ENCODE measurements at regions not wholly inside any gene's neighbourhood (a gene's known extent, or its start where the extent isn't known, plus 50 kb on each side); places are given as distances from the start of the nearest gene placed in this dataset.
A peak's percentile ranks its signal among the peaks of the same experiment; 100 is the strongest.

GRCh38 chr10:78974617-78975317, 94.0 kb upstream of the ZMIZ1 start:
- no peaks in the 10 kb centered on the region for H3K27me3 Mint-ChIP-seq
- H3K4me1 Mint-ChIP-seq, result peaks cover 9% of the 10 kb centered on the region
- H3K36me3 Mint-ChIP-seq (ENCODE audit: insufficient read depth), result peaks cover 6% of the 10 kb centered on the region
- H3K27ac Mint-ChIP-seq (ENCODE audit: low read depth), result peak overlapping the region; percentile 97
- ATAC-seq (replicated peaks; ENCODE audit: extremely low read depth, poor library complexity, severe bottlenecking), result peak; percentile 70
- H3K4me3 Mint-ChIP-seq, result peak overlapping the region; percentile 91
- H3K9me3 Mint-ChIP-seq, result no peaks in the 10 kb centered on the region
- DNase-seq (ENCODE audit: low spot score in 2 of 2), result peak in 1 of 2 donors; percentile 37

DNA sequence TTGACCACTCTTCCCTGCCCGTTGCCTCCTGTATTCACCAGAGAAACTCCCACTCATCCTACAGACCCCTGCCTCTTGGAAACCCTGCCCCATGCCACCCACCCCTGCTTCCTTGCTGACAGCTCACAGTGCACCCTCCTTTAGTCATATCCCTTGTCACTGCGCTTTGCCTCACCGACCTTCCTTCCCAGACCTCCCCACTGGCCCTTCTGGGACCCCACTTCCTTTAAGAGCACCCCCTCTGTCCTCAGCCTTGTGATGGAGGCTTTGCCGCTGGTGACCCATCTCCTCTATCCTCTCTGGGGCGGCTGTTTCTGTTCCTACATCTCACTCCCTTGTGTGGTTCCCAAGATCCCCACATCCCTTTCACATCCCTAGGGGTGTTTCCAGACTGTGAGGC, 92.8 kb upstream of the ZMIZ1 start:
- H3K27ac Mint-ChIP-seq (ENCODE audit: low read depth), result peak overlapping the region; percentile 75
- ATAC-seq (replicated peaks; ENCODE audit: extremely low read depth, poor library complexity, severe bottlenecking), result no peak
- H3K27me3 Mint-ChIP-seq, result no peaks in the 10 kb centered on the region
- H3K4me3 Mint-ChIP-seq, result peak overlapping the region; percentile 91
- H3K4me1 Mint-ChIP-seq, result peaks cover 9% of the 10 kb centered on the region
- H3K36me3 Mint-ChIP-seq (ENCODE audit: insufficient read depth), result peaks cover 6% of the 10 kb centered on the region
- H3K9me3 Mint-ChIP-seq, result no peaks in the 10 kb centered on the region
- no peak for DNase-seq (ENCODE audit: low spot score in 2 of 2)

- Mint-ChIP-seq H3K36me3 (ENCODE audit: insufficient read depth) (peaks cover 6% of the 10 kb centered on the region), H3K27me3 (no peaks in the 10 kb centered on the region), H3K4me3 (no peak overlapping the region), H3K27ac (ENCODE audit: low read depth) (peak overlapping the region; percentile 75), H3K4me1 (peaks cover 17% of the 10 kb centered on the region), H3K9me3 (no peaks in the 10 kb centered on the region)
- ATAC-seq (replicated peaks; ENCODE audit: extremely low read depth, poor library complexity, severe bottlenecking) (no peak), DNase-seq (ENCODE audit: low spot score in 2 of 2) (no peak)
These were observed 91.7 kb upstream of the ZMIZ1 start for GRCh38 chr10:78976825-78977755.

GRCh38 chr10:78979938-78980337, 88.8 kb upstream of the ZMIZ1 start:
- no peak overlapping the region for H3K27ac Mint-ChIP-seq (ENCODE audit: low read depth)
- DNase-seq (ENCODE audit: low spot score in 2 of 2) (no peak), ATAC-seq (replicated peaks; ENCODE audit: extremely low read depth, poor library complexity, severe bottlenecking) (no peak)
- H3K27me3 Mint-ChIP-seq, result no peaks in the 10 kb centered on the region
- H3K4me3 Mint-ChIP-seq, result no peak overlapping the region
- H3K36me3 Mint-ChIP-seq (ENCODE audit: insufficient read depth), result no peaks in the 10 kb centered on the region
- H3K9me3 Mint-ChIP-seq, result no peaks in the 10 kb centered on the region
- peaks cover 8% of the 10 kb centered on the region for H3K4me1 Mint-ChIP-seq

- no peak for ATAC-seq (replicated peaks; ENCODE audit: extremely low read depth, poor library complexity, severe bottlenecking)
- no peaks in the 10 kb centered on the region for H3K9me3 Mint-ChIP-seq
- peaks cover 8% of the 10 kb centered on the region for H3K4me1 Mint-ChIP-seq
- no peak overlapping the region for H3K4me3 Mint-ChIP-seq
- no peaks in the 10 kb centered on the region for H3K27me3 Mint-ChIP-seq
- no peak overlapping the region for H3K27ac Mint-ChIP-seq (ENCODE audit: low read depth)
- no peaks in the 10 kb centered on the region for H3K36me3 Mint-ChIP-seq (ENCODE audit: insufficient read depth)
- no peak for DNase-seq (ENCODE audit: low spot score in 2 of 2)
These were observed 88.4 kb upstream of the ZMIZ1 start for GRCh38 chr10:78980354-78980753.

GRCh38 chr10:78980815-78981214, 88.0 kb upstream of the ZMIZ1 start:
- H3K27ac Mint-ChIP-seq (ENCODE audit: low read depth), result no peak overlapping the region
- DNase-seq (ENCODE audit: low spot score in 2 of 2) (no peak), ATAC-seq (replicated peaks; ENCODE audit: extremely low read depth, poor library complexity, severe bottlenecking) (no peak)
- H3K4me1 Mint-ChIP-seq, result peaks cover 8% of the 10 kb centered on the region
- H3K4me3 Mint-ChIP-seq, result no peak overlapping the region
- H3K36me3 Mint-ChIP-seq (ENCODE audit: insufficient read depth), result no peaks in the 10 kb centered on the region
- no peaks in the 10 kb centered on the region for H3K27me3 Mint-ChIP-seq
- no peaks in the 10 kb centered on the region for H3K9me3 Mint-ChIP-seq

DNA sequence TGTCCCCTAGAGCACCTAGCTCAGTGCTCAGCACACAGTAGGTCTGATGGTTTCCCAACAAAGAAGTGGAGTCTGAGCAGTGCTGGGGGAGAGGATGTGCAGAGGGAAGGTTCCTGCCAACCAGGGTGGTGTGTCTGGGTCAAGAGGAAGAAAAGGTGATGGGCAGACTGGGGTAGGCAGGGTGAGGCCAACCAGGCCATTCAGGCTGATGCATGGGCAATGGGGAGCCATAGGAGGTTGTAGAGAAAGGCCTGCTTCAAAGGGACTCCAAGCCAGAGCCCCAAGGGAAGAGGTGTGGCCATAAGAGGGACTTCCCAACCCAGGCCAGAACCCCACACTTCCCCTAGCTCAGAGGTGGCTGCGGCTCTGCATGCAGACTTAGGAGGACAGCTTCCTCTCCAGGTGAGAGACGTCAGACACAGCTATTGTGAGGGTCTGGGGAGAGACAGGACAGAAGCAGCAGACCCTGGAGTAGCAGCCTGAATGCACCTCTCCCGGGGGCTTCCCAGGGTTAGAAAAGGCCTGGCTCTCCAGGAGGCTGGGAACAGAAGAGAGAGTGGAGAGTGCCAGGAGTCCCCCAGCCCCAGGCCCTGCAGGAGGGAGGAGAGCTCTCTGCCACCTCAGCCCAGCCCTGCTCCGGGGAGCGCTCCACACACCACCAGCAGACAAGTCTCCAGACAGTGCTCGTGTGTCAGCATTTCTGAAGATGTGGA, 87.4 kb upstream of the ZMIZ1 start:
- H3K9me3 Mint-ChIP-seq, result no peaks in the 10 kb centered on the region
- no peaks in the 10 kb centered on the region for H3K36me3 Mint-ChIP-seq (ENCODE audit: insufficient read depth)
- DNase-seq (ENCODE audit: low spot score in 2 of 2) (no peak), ATAC-seq (replicated peaks; ENCODE audit: extremely low read depth, poor library complexity, severe bottlenecking) (no peak)
- no peaks in the 10 kb centered on the region for H3K27me3 Mint-ChIP-seq
- no peak overlapping the region for H3K27ac Mint-ChIP-seq (ENCODE audit: low read depth)
- H3K4me3 Mint-ChIP-seq, result no peak overlapping the region
- peaks cover 8% of the 10 kb centered on the region for H3K4me1 Mint-ChIP-seq

DNA sequence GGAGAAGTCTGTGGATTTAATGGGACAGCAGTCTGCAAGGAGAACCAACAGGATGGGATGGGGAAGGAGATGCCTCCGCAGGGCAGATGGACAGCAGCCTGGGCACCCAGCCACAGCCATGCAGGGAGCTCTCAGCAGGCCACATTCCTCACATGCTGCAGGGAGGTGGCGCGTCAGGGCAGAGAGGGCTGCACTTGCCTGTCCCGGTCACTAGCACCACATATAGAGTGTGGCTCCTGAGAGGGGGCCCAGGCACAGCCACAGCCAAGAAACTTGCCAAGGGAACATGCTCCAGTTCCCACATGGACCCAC, 86.8 kb upstream of the ZMIZ1 start:
- Mint-ChIP-seq H3K27ac (ENCODE audit: low read depth) (no peak overlapping the region), H3K27me3 (no peaks in the 10 kb centered on the region), H3K9me3 (no peaks in the 10 kb centered on the region), H3K4me1 (peaks cover 8% of the 10 kb centered on the region), H3K36me3 (ENCODE audit: insufficient read depth) (no peaks in the 10 kb centered on the region), H3K4me3 (no peak overlapping the region)
- DNase-seq (ENCODE audit: low spot score in 2 of 2), result no peak
- no peak for ATAC-seq (replicated peaks; ENCODE audit: extremely low read depth, poor library complexity, severe bottlenecking)

- no peaks in the 10 kb centered on the region for H3K9me3 Mint-ChIP-seq
- ATAC-seq (replicated peaks; ENCODE audit: extremely low read depth, poor library complexity, severe bottlenecking) (no peak), DNase-seq (ENCODE audit: low spot score in 2 of 2) (no peak)
- H3K27me3 Mint-ChIP-seq, result no peaks in the 10 kb centered on the region
- H3K4me1 Mint-ChIP-seq, result peaks cover 8% of the 10 kb centered on the region
- no peaks in the 10 kb centered on the region for H3K36me3 Mint-ChIP-seq (ENCODE audit: insufficient read depth)
- H3K27ac Mint-ChIP-seq (ENCODE audit: low read depth), result no peak overlapping the region
- no peak overlapping the region for H3K4me3 Mint-ChIP-seq
These were observed 86.0 kb upstream of the ZMIZ1 start for GRCh38 chr10:78982726-78983125.

DNA sequence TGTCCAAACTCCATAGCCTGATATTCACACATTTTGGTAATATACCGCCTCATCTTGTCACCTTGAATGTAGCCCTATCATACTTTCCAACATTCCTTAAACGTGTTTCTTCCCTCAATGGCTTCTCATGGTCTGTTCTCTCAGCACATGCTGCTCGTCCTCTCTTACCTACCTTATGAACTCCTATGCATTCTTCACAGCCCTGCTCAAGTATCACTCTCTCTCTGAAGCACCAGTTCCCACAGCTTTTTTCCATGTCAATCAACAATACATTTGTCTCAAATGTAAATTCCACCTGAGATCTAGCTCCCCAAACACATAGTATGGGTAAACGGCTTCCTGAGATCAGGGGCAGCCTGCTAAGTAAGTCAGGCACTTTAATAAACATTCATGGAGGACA, 85.2 kb upstream of the ZMIZ1 start:
- no peak for ATAC-seq (replicated peaks; ENCODE audit: extremely low read depth, poor library complexity, severe bottlenecking)
- peaks cover 8% of the 10 kb centered on the region for H3K4me1 Mint-ChIP-seq
- DNase-seq (ENCODE audit: low spot score in 2 of 2), result no peak
- no peaks in the 10 kb centered on the region for H3K9me3 Mint-ChIP-seq
- no peak overlapping the region for H3K27ac Mint-ChIP-seq (ENCODE audit: low read depth)
- H3K36me3 Mint-ChIP-seq (ENCODE audit: insufficient read depth), result no peaks in the 10 kb centered on the region
- no peaks in the 10 kb centered on the region for H3K27me3 Mint-ChIP-seq
- no peak overlapping the region for H3K4me3 Mint-ChIP-seq

- Mint-ChIP-seq H3K4me1 (peaks cover 6% of the 10 kb centered on the region), H3K27ac (ENCODE audit: low read depth) (no peak overlapping the region), H3K9me3 (no peaks in the 10 kb centered on the region), H3K27me3 (no peaks in the 10 kb centered on the region), H3K4me3 (no peak overlapping the region), H3K36me3 (ENCODE audit: insufficient read depth) (no peaks in the 10 kb centered on the region)
- DNase-seq (ENCODE audit: low spot score in 2 of 2) (no peak), ATAC-seq (replicated peaks; ENCODE audit: extremely low read depth, poor library complexity, severe bottlenecking) (no peak)
These were observed 82.6 kb upstream of the ZMIZ1 start for GRCh38 chr10:78985973-78986818.

GRCh38 chr10:78991187-78991586, 77.6 kb upstream of the ZMIZ1 start:
- Mint-ChIP-seq H3K27ac (ENCODE audit: low read depth) (no peak overlapping the region), H3K4me1 (no peaks in the 10 kb centered on the region), H3K36me3 (ENCODE audit: insufficient read depth) (no peaks in the 10 kb centered on the region), H3K4me3 (no peak overlapping the region), H3K9me3 (no peaks in the 10 kb centered on the region), H3K27me3 (no peaks in the 10 kb centered on the region)
- ATAC-seq (replicated peaks; ENCODE audit: extremely low read depth, poor library complexity, severe bottlenecking) (peak; percentile 32), DNase-seq (ENCODE audit: low spot score in 2 of 2) (no peak)

Data from central memory CD8-positive, alpha-beta T cell (primary cell).